Muscle of leg (tissue), 3 donors: ENCODE measurements at regions not wholly inside any gene's neighbourhood (a gene's known extent, or its start where the extent isn't known, plus 50 kb on each side); places are given as distances from the start of the nearest gene placed in this dataset.
A peak's percentile ranks its signal among the peaks of the same experiment; 100 is the strongest.

Experiments
- DNase-seq: peaks from one replicate; pipeline ENCODE4 v3.0.0; 2013
- H3K27ac ChIP-seq: one replicate; pipeline ENCODE4 v1.5.1; 2013; ENCODE audit warnings: mild to moderate bottlenecking, low read length, control low read depth
- H3K27me3 ChIP-seq: one replicate; pipeline ENCODE4 v1.6.1; 2013; ENCODE audit warnings: low read length; ENCODE audit not compliant: control insufficient read depth, insufficient read depth
- H3K36me3 ChIP-seq: one replicate; pipeline ENCODE4 v1.6.1; 2013; ENCODE audit warnings: low read length; ENCODE audit not compliant: control insufficient read depth, insufficient read depth
- H3K4me1 ChIP-seq: one replicate; pipeline ENCODE4 v1.6.1; 2013; ENCODE audit warnings: low read length; ENCODE audit not compliant: control insufficient read depth, insufficient read depth
- H3K4me3 ChIP-seq: one replicate; pipeline ENCODE4 v1.5.1; 2013; ENCODE audit warnings: low read length, control low read depth
- H3K9me3 ChIP-seq: replicated peaks from 2 replicates; pipeline ENCODE4 v1.6.1; 2013; ENCODE audit warnings: low read depth, low read length; ENCODE audit not compliant: control insufficient read depth
- WGBS: methylation state at CpG from one replicate; pipeline ENCODE4 v1.1.5; 2013; ENCODE audit warnings: missing lambda C conversion rate; ENCODE audit not compliant: insufficient coverage; 5-methylcytosine and 5-hydroxymethylcytosine counted together

DNA sequence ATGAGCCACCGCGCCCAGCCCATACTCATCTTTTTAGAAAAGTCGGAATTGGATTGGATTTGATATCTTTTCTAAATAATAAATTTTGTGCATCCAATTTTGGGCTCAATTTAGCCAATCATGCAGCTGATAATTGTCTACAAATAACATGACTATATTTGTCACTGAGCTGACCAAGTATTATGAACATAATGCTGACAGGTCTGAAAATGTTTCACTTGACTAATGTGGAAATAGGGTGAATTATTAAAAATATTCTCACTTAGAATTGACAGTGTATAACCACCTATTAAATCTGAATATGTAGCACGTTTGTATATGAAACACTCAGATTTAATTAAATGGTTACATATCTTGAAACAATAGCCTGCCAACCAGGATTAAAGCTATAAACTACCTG, 657.2 kb upstream of the FSHR start:
- Histone ChIP-seq H3K27ac (no peak overlapping the region), H3K4me1 (no peaks in the 10 kb centered on the region), H3K9me3 (no peaks in the 10 kb centered on the region), H3K27me3 (no peaks in the 10 kb centered on the region), H3K4me3 (no peak overlapping the region), H3K36me3 (no peaks in the 10 kb centered on the region)
- DNase-seq = no peak
- whole genome bisulfite sequencing = no CpG with 5 or more reads among the region's 4 CpGs

DNA sequence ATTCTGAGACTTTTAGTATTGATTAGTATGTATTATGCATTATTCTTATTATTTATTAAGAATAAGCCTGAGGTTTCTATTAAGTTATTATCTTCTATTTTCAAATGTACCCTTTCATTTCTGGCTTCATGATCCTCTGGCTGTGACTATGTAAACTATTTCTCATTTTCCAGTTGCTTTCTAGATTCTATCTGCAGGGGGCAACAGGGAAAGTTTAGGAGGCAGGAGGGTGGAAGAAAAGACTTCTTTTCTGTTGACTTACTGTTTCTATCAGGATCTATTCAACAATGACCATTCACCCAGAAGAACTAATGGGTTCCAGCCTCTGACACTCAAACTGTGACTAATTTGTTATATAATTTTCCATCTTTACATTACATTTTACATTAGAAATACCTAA, 653.4 kb upstream of the FSHR start:
- Histone ChIP-seq H3K9me3 (no peaks in the 10 kb centered on the region), H3K4me1 (no peaks in the 10 kb centered on the region), H3K36me3 (no peaks in the 10 kb centered on the region), H3K27me3 (no peaks in the 10 kb centered on the region), H3K4me3 (no peak overlapping the region), H3K27ac (no peak overlapping the region)
- no peak for DNase-seq

GRCh38 chr2:49804111-49804510, 649.8 kb upstream of the FSHR start:
- H3K4me1 ChIP-seq = no peaks in the 10 kb centered on the region
- no peak for DNase-seq
- no peaks in the 10 kb centered on the region for H3K36me3 ChIP-seq
- H3K4me3 ChIP-seq = no peak overlapping the region
- no CpG with 5 or more reads among the region's 1 CpG for WGBS
- no peak overlapping the region for H3K27ac ChIP-seq
- no peaks in the 10 kb centered on the region for H3K9me3 ChIP-seq
- no peaks in the 10 kb centered on the region for H3K27me3 ChIP-seq

DNA sequence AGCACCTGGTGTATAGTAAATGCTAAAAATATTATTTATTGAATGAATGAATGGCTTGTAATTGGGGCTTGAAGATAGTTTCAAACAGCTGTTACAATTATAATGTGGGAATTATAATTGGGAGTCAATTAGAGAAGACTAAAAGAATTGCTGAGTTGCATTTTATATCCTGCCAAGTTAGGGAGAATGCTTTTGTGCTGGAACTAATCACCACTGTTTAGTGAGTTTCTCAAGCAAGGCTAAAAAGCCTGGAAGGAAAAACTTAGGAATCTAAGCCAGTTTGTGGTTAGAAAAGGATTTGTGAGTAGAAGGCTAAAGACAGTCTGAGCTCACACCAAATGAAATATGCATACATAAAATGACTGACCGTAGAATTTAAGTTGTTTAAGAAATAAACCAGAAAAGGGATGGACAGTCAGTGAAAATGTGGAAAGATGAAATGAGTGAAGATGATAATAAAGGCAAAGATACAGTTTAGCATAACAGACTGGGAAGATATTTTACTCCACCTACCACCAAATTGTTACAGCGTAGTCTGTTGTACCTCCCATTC, 647.7 kb upstream of the FSHR start:
- Histone ChIP-seq H3K9me3 (no peaks in the 10 kb centered on the region), H3K4me3 (no peak overlapping the region), H3K27ac (no peak overlapping the region), H3K36me3 (no peaks in the 10 kb centered on the region), H3K27me3 (no peaks in the 10 kb centered on the region), H3K4me1 (no peaks in the 10 kb centered on the region)
- WGBS = 100% methylated on average over 1 of the region's 2 CpGs
- DNase-seq = peak; percentile 68

DNA sequence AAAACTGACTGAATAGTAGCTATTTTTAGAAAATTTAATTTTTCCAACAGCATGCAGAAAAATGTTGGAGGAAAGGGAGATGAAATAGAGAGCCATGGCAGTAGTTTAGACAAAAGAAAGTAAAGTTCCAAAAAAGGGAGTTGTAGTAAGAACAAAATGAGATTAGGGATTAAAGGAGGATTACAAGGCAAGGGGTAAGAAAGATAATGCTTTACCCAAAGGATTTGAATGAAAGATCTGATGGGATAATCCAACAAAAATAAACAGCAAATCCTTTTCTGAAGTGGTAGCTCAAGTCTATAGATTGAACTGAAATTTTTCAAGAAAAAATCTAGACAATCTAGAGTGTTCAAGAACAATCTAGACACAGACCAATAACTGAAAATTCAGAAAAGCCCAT, 644.3 kb upstream of the FSHR start:
- H3K36me3 ChIP-seq = no peaks in the 10 kb centered on the region
- H3K9me3 ChIP-seq = no peaks in the 10 kb centered on the region
- H3K27me3 ChIP-seq = no peaks in the 10 kb centered on the region
- H3K4me1 ChIP-seq = no peaks in the 10 kb centered on the region
- H3K27ac ChIP-seq = no peak overlapping the region
- DNase-seq = no peak
- no peak overlapping the region for H3K4me3 ChIP-seq

DNA sequence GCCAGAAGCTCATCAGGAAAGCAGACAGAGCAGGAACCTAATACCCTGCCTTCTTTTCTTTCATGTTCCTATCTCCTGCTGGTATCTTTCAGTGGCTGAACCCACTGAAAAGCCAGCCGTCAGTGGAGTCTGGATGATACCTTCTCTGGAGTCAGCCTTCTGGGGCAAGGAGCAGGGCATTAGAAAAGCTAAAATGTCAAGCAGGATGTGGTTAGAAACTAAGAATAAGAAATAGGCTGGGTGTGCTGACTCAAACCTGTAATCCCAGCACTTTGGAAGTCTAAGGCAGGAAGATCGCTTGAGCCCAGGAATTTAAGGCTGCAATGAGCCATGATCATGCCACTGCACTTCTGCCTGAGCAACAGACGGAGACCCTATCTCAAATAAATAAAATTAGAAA, 642.0 kb upstream of the FSHR start:
- H3K4me3 ChIP-seq = no peak overlapping the region
- no peaks in the 10 kb centered on the region for H3K4me1 ChIP-seq
- WGBS = 100% methylated on average over 2 of the region's 3 CpGs
- H3K27me3 ChIP-seq = no peaks in the 10 kb centered on the region
- no peaks in the 10 kb centered on the region for H3K36me3 ChIP-seq
- no peak overlapping the region for H3K27ac ChIP-seq
- no peak for DNase-seq
- H3K9me3 ChIP-seq = no peaks in the 10 kb centered on the region

DNA sequence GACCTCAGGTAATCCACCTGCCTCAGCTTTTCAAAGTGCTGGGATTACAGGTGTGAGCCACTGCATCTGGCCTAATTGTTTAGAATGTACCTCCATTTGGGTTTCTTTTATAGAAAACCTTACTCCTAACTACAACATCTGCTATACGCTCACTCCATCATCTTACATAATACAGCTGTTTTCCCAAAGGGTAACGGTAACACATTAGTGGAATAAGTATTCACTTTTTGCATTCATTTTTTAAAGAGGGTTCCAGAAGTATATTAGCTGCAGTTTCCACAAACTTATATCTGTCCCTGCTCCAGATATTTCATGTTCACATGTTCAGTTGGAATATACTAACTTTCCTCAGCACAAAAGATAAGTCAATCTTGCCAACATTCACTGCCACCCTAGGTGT, 640.1 kb upstream of the FSHR start:
- peak; percentile 92 for DNase-seq
- H3K4me3 ChIP-seq = no peak overlapping the region
- no CpG with 5 or more reads among the region's 2 CpGs for WGBS
- H3K36me3 ChIP-seq = no peaks in the 10 kb centered on the region
- H3K9me3 ChIP-seq = no peaks in the 10 kb centered on the region
- no peaks in the 10 kb centered on the region for H3K4me1 ChIP-seq
- H3K27me3 ChIP-seq = no peaks in the 10 kb centered on the region
- H3K27ac ChIP-seq = peak overlapping the region; percentile 29

GRCh38 chr2:49788300-49788699, 634.0 kb upstream of the FSHR start:
- Histone ChIP-seq H3K36me3 (no peaks in the 10 kb centered on the region), H3K27ac (no peak overlapping the region), H3K9me3 (peaks cover 2% of the 10 kb centered on the region), H3K4me3 (no peak overlapping the region), H3K27me3 (no peaks in the 10 kb centered on the region), H3K4me1 (no peaks in the 10 kb centered on the region)
- DNase-seq = no peak

GRCh38 chr2:49780949-49781348, 626.6 kb upstream of the FSHR start:
- no CpG with 5 or more reads among the region's 2 CpGs for WGBS
- no peak for DNase-seq
- H3K27me3 ChIP-seq = no peaks in the 10 kb centered on the region
- no peak overlapping the region for H3K27ac ChIP-seq
- peaks cover 2% of the 10 kb centered on the region for H3K9me3 ChIP-seq
- H3K4me3 ChIP-seq = no peak overlapping the region
- H3K36me3 ChIP-seq = no peaks in the 10 kb centered on the region
- H3K4me1 ChIP-seq = no peaks in the 10 kb centered on the region

DNA sequence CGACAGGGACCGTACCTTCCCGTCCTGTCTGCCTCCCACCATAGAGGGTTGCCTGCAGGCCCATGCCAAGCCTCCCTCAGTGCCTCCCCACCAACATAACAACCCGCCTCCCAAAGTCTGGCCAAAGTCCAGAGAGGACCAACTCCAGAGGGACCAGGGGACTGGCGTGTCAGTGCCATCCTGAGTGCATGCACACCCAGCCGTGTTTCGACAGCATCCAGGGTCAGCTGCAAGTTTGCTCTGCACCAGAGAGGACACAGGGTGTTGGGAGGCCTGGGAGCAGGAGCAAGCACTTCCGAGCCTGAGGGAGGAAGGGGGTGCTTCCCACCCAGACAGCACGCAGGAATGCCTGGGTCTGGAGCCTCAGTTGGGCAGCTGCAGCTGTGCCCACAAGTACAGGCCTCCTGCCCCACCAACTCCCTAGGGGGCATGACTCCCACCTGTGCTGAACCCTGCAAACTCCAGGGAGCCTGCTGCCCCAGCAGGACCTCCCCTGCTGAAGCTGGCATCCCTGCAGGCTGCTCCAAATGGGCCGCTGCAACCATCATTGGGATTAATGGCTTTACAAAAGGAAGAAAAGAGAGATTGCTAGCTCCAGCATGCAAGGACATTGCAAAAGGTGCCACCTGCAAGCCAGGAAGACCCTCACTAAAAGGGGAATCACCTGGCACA, 618.1 kb upstream of the FSHR start:
- no peak for DNase-seq
- H3K9me3 ChIP-seq = no peaks in the 10 kb centered on the region
- H3K27ac ChIP-seq = no peak overlapping the region
- no peaks in the 10 kb centered on the region for H3K36me3 ChIP-seq
- H3K27me3 ChIP-seq = no peaks in the 10 kb centered on the region
- no peaks in the 10 kb centered on the region for H3K4me1 ChIP-seq
- H3K4me3 ChIP-seq = no peak overlapping the region
- WGBS = 92% methylated on average over 9 of the region's 10 CpGs

GRCh38 chr2:49770919-49771318, 616.6 kb upstream of the FSHR start:
- no peak overlapping the region for H3K27ac ChIP-seq
- DNase-seq = no peak
- no peaks in the 10 kb centered on the region for H3K27me3 ChIP-seq
- H3K36me3 ChIP-seq = no peaks in the 10 kb centered on the region
- 68% methylated on average over 4 of the region's 4 CpGs for WGBS
- H3K4me3 ChIP-seq = no peak overlapping the region
- H3K9me3 ChIP-seq = no peaks in the 10 kb centered on the region
- H3K4me1 ChIP-seq = no peaks in the 10 kb centered on the region
